Mesodermal cell (in vitro differentiated cells): ENCODE measurements at regions not wholly inside any gene's neighbourhood (a gene's known extent, or its start where the extent isn't known, plus 50 kb on each side); places are given as distances from the start of the nearest gene placed in this dataset.

Experiments
- H3K27ac ChIP-seq: 2 replicates; pipeline ENCODE4 v1.7.0; 2013; ENCODE audit warnings: mild to moderate bottlenecking, low read depth, low read length, moderate library complexity; ENCODE audit not compliant: severe bottlenecking
- H3K36me3 ChIP-seq: 2 replicates; pipeline ENCODE4 v1.7.1; 2013; ENCODE audit warnings: mild to moderate bottlenecking, low read length, moderate library complexity; ENCODE audit not compliant: control insufficient read depth, insufficient read depth
- H3K4me1 ChIP-seq: one replicate; pipeline ENCODE4 v1.7.1; 2013; ENCODE audit warnings: mild to moderate bottlenecking, low read length; ENCODE audit not compliant: insufficient read depth, control insufficient read depth, poor library complexity, severe bottlenecking
- H3K4me3 ChIP-seq: 2 replicates; pipeline ENCODE4 v1.7.0; 2013; ENCODE audit warnings: low read length, control low read depth, mild to moderate bottlenecking; ENCODE audit not compliant: insufficient read depth, poor library complexity, severe bottlenecking; ENCODE audit errors: extremely low read depth
- H3K9me3 ChIP-seq: 2 replicates; pipeline ENCODE4 v1.7.1; 2013; ENCODE audit warnings: mild to moderate bottlenecking, low read length, moderate library complexity; ENCODE audit not compliant: control insufficient read depth
- WGBS, 2 experiments: methylation state at CpG; one replicate each; pipeline ENCODE4 v1.1.5; 2013; ENCODE audit warnings: missing lambda C conversion rate in 2 of 2; ENCODE audit not compliant: insufficient coverage in 2 of 2; 5-methylcytosine and 5-hydroxymethylcytosine counted together

DNA sequence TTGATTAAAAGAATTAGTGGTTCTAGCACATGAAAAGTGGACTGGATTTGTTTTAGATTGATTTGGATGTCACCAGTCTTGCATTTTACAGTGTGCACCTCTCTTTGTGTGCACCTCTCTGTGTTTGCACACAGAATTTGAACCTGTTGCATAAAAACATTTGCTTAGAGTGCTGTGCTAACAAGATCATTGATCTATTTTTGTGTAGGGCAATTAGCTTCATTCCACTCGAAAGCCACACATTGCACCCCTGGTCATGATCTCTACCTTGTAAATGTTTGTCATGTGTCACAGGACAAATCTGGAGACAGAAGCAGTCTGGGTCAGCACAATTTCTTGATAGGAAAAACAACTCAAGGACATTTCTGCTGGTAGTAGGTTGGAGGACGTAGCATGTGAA lies 258.7 kb upstream of the LINC00305 start:
- Histone ChIP-seq H3K27ac (no peak overlapping the region), H3K36me3 (no peaks in the 10 kb centered on the region), H3K4me3 (no peak overlapping the region), H3K4me1 (no peaks in the 10 kb centered on the region), H3K9me3 (no peaks in the 10 kb centered on the region)
- 100% methylated on average over 1 of the region's 2 CpGs; no CpG with 5 or more reads in 1 of the 2 experiments for WGBS, 2 experiments

DNA sequence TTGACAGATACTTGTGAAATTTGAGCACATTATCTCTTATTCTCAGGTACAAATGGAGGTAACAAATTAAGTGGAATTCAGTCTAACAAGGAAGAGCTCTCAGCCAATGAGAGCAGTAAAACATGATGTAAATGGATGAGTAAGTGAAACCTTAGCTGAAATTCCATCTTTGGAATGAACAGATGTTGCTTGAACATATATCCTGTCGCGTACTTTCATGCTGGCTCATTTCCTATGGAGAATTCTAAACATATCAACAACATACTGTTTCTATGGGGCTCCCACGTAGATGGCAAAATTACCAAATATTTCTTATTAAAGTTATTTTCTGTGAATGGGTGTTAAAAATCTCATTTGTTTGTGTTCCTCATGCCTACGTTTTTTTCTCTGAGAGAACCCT lies 256.3 kb upstream of the LINC00305 start:
- no peak overlapping the region for H3K4me3 ChIP-seq
- H3K36me3 ChIP-seq, result no peaks in the 10 kb centered on the region
- WGBS, 2 experiments, result no CpG with 5 or more reads among the region's 4 CpGs
- H3K27ac ChIP-seq, result no peak overlapping the region
- no peaks in the 10 kb centered on the region for H3K9me3 ChIP-seq
- no peaks in the 10 kb centered on the region for H3K4me1 ChIP-seq

DNA sequence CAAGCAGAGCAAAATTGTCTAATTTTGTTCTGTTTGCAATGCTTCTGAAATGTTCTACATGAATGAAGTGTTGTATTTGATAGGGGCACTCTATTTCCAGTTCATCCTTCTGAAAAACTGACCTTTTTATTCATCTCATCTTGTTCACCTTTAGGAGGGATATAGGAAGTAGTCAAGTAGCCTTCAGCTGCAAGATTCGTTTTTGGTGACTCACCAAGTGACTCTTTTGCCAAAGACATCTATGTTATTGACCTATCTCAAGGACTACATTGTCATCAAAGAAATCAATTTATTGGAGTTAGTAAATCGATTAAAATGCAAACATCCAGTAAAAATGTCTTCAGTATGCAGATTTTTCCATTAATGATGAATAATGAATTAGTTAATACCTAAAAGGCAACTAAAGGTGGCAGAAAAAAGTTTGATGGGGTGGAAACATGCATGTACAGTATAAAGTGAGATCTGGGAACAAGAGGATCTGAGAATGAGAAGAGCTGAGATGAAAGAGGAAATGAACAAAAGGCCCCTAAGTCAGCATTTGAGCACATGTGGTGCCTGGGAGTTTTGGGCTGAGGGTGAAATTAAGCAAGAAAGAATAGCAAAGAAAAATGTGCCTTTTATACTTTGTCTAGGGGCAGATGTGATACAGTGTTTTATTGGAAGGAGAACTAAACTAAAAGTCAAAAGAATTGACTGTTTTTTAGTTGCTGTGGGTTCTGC lies 255.1 kb upstream of the LINC00305 start:
- Histone ChIP-seq H3K9me3 (no peaks in the 10 kb centered on the region), H3K27ac (no peak overlapping the region), H3K4me1 (no peaks in the 10 kb centered on the region), H3K4me3 (no peak overlapping the region), H3K36me3 (no peaks in the 10 kb centered on the region)
- no CpG with 5 or more reads among the region's 2 CpGs for WGBS, 2 experiments

DNA sequence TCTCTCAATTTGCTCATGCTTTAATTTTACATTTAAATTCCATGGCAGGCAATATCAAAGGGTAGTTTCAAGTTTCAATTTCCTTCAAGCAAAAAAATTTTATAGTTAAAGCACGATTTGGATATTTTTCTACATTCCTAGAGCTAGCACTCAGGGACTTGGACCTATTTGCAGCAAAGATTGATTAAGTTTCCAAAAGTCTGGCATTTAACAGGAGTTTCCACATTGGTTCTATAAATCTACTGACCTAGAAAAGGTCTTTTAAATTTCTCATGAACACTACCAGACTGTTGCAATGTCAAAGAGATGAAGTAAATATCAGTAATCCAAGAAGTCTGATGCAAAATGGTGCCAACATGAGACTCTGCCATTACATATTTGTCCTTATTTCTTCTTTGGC lies 253.7 kb upstream of the LINC00305 start:
- H3K27ac ChIP-seq, result no peak overlapping the region
- no peak overlapping the region for H3K4me3 ChIP-seq
- H3K9me3 ChIP-seq, result no peaks in the 10 kb centered on the region
- 100% methylated on average over 1 of the region's 1 CpG; no CpG with 5 or more reads in 1 of the 2 experiments for WGBS, 2 experiments
- H3K4me1 ChIP-seq, result no peaks in the 10 kb centered on the region
- no peaks in the 10 kb centered on the region for H3K36me3 ChIP-seq

DNA sequence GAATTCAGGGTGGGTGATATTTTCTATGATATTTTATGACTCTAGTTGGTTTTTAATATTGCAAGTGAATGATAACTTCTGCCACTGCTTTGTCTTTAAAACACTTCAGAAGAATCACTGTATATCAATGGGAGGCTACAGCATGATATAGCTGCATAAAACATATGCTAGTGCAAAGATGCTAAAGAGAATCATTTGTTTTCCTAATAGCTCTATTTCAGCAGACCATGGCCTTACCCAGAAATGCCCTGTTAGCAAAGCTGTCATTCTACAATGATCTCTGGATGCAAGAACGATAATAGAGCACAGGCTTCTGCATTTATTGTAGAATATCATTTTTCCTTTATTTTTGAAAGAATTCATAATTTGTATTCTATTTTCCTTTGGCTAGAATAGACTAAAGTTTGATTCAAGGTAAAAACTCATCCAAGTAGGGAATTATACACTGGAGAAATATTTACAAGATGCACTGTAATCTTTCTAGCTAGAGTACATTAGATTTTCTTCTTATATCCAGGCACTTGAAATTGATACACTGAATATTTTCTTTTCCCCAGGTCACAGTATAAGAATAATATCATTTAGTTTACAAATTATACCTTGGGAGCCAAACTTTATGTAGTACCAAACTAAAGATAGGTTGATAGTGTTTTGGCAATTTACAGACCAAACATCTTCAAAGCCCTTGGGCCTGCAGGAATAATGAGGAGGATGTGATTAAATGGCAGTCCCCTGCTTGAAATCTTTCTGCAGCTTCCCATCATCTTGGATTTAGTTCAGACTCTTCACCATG lies 252.6 kb upstream of the LINC00305 start:
- H3K36me3 ChIP-seq, result no peaks in the 10 kb centered on the region
- H3K4me1 ChIP-seq, result no peaks in the 10 kb centered on the region
- no peak overlapping the region for H3K27ac ChIP-seq
- no peaks in the 10 kb centered on the region for H3K9me3 ChIP-seq
- H3K4me3 ChIP-seq, result no peak overlapping the region
- no CpG with 5 or more reads among the region's 1 CpG for WGBS, 2 experiments

DNA sequence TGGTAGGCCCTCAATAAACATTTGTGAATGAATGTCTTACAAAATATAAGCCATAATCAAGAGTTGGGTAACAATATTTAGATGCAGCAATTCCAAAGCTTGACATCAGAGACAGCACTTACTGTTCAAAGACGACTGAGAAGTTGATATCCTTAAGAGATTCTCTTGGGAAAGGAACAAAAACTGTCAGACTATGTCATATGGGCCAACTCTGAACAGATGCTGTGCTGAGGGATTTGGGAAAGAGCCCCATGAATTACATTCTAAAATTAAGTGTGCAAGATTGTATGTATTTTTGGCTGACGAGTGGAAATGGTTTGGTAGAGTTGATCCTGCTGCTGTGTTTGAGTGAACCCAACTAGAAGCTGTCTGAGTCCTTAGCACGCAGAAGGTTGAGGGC lies 250.7 kb upstream of the LINC00305 start:
- Histone ChIP-seq H3K36me3 (no peaks in the 10 kb centered on the region), H3K9me3 (no peaks in the 10 kb centered on the region), H3K4me3 (no peak overlapping the region), H3K4me1 (no peaks in the 10 kb centered on the region), H3K27ac (no peak overlapping the region)
- 89 to 92% methylated on average over 2 to 3 of the region's 3 CpGs for WGBS, 2 experiments

DNA sequence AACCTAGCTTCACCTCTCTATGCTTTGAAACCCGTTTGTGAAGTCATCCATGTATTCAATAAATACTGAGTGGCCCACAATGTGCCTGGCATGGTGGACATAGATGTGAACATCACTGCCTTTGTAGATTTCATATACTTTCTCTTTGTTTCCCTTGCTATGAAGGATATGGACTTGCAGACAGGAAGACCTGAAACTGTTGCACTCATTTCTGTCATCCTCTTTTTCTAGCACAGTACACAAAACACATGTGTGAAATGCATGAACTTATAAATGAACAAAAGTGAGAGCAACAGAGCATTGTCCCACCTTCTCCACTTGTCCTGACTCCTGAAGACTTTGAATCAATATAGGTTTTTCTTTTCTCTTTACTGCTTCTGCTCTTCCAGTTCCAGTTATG lies 249.4 kb upstream of the LINC00305 start:
- Histone ChIP-seq H3K27ac (no peak overlapping the region), H3K4me1 (no peaks in the 10 kb centered on the region), H3K36me3 (no peaks in the 10 kb centered on the region), H3K9me3 (no peaks in the 10 kb centered on the region), H3K4me3 (no peak overlapping the region)
- 100% methylated on average over 1 of the region's 1 CpG for WGBS, 2 experiments

DNA sequence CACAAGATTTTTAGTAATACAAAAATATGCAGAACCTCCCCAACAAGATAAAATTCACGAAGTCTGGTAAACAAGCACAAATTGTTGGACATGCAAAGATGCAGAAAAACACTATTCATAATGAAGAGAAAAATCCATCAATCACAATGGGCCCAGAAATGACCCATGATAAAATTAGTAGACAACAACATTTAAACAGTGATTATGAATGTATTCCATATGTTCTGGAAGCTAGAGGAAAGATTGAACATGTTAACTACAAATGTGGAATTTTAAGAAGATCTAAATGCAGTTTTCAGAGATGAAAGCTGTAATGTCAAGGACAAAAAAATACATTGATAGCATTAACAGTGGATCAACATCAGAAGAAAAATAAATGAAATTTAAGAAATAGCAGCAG lies 243.3 kb upstream of the LINC00305 start:
- WGBS, 2 experiments, result no CpG with 5 or more reads among the region's 1 CpG
- Histone ChIP-seq H3K36me3 (no peaks in the 10 kb centered on the region), H3K4me1 (no peaks in the 10 kb centered on the region), H3K9me3 (no peaks in the 10 kb centered on the region), H3K27ac (no peak overlapping the region), H3K4me3 (no peak overlapping the region)

DNA sequence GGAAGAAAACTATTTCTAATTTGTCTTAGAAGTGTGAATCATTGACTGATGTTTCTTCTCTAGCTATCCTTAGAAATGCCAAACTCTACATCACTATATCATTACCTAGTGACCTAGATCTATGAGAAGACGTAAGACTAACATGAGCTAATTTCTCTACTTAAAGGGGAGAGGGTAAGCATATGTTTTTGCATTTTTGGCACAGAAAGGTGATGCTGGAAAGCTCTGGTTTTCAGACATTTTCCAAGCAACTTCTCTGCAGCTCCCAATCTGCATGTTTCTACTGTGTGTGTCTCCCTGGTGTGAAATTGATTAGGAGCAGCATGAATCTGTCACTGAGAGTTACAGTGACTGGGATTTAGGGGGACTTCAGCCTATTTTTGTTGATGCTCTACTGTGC lies 235.2 kb upstream of the LINC00305 start:
- no CpG with 5 or more reads among the region's 1 CpG for WGBS, 2 experiments
- no peaks in the 10 kb centered on the region for H3K4me1 ChIP-seq
- no peaks in the 10 kb centered on the region for H3K36me3 ChIP-seq
- H3K4me3 ChIP-seq, result no peak overlapping the region
- H3K27ac ChIP-seq, result no peak overlapping the region
- H3K9me3 ChIP-seq, result no peaks in the 10 kb centered on the region

DNA sequence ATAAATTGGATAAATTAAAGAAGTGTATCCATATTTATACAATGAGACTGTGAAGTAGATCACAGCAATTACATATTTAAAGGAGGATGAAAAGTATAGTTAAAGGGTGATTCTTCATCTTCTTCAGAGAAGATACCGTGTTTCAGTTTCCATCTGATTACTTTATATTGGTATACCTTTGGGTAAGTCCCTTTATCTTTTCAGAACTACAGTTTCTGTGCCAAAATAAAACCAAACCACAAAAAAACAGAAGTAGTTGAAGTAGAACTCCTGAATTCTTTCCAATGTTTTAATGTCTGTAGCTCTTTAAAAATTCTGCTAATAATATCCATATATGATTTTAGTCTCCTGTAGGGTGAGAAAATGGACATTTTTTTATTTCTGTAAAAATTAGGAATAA lies 231.2 kb upstream of the LINC00305 start:
- Histone ChIP-seq H3K4me1 (no peaks in the 10 kb centered on the region), H3K4me3 (no peak overlapping the region), H3K9me3 (no peaks in the 10 kb centered on the region), H3K36me3 (no peaks in the 10 kb centered on the region), H3K27ac (no peak overlapping the region)
- WGBS, 2 experiments, result no CpG with 5 or more reads among the region's 1 CpG

DNA sequence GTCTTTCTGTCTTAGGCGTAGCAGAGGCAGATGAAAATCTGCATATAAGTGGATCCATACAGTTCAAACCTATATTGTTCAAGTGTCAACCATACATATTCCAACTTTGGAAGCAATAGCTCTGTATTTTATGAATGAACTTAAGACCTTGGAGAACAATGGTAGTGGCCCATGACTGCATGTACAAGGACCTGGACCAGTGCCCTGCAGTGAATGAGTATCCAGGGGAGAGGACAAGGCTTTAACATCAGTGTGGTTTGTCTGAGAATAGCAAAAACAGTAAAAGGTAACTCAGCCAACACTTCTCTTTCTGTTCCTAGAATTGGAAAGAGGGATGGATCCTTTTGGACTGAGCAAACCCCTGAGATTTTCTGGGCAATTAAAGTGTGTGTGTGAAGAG lies 230.8 kb upstream of the LINC00305 start:
- no CpG with 5 or more reads among the region's 1 CpG for WGBS, 2 experiments
- Histone ChIP-seq H3K4me3 (no peak overlapping the region), H3K4me1 (no peaks in the 10 kb centered on the region), H3K27ac (no peak overlapping the region), H3K36me3 (no peaks in the 10 kb centered on the region), H3K9me3 (no peaks in the 10 kb centered on the region)
